A549 (cell line): ENCODE measurements at regions not wholly inside any gene's neighbourhood (a gene's known extent, or its start where the extent isn't known, plus 50 kb on each side); places are given as distances from the start of the nearest gene placed in this dataset.

ENCODE experiments used
- ATAC-seq, 2 experiments: fragments of 200-7000 bp in 1 of 2; fragments of >200 bp in 1 of 2; cut with Nextera tagmentation in 1 of 2; cut with Tn5 transposase in 1 of 2; 3 replicates each; pipeline versions ENCODE4 v1.8.0 to v1.9.1; 2018 to 2020; ENCODE audit warnings: mild to moderate bottlenecking in 1 of 2, moderate library complexity in 1 of 2
- CTCF ChIA-PET: fragments of 300-600 bp; sonication (Branson Sonifier 250); formaldehyde crosslinking; extraction: SDS; loops from one replicate; lab custom pipeline; 2021; ENCODE audit warnings: antibody characterized with exemption, inconsistent platforms; lab: Yijun Ruan, JAX
- POLR2A ChIA-PET: fragments of 350-600 bp; formaldehyde crosslinking; extraction: SDS; loops from one replicate; lab custom pipeline; 2021; ENCODE audit warnings: antibody characterized with exemption, inconsistent platforms; lab: Yijun Ruan, JAX
- DNase-seq, 2 experiments: peaks; one replicate each; pipeline versions ENCODE4 v3.0.0 to v3.0.0-alpha.2; 2011 to 2016; ENCODE audit warnings: low read depth in 1 of 2, low spot score in 1 of 2
- FAIRE-seq: peaks from 2 replicates; lab custom pipeline; 2011; peaks lifted over from hg19 to GRCh38; lab: Jason Lieb, UNC
- H3K27ac ChIP-seq, 2 experiments: fragments of >200 bp; sonication (Bioruptor Twin); formaldehyde crosslinking; 3 replicates each; pipeline ENCODE4 v1.5.1; 2016 to 2017
- H3K4me1 ChIP-seq: fragments of >200 bp; sonication (Bioruptor Twin); formaldehyde crosslinking; 3 replicates; pipeline ENCODE4 v1.6.1; 2016
- H3K4me2 ChIP-seq: fragments of >200 bp; sonication (Bioruptor Twin); formaldehyde crosslinking; 3 replicates; pipeline ENCODE4 v1.6.1; 2016
- H3K4me3 ChIP-seq: fragments of >200 bp; sonication (Bioruptor Twin); formaldehyde crosslinking; 3 replicates; pipeline ENCODE4 v1.5.1; 2016
- H3K9me3 ChIP-seq: fragments of >200 bp; sonication (Bioruptor Twin); formaldehyde crosslinking; 3 replicates; pipeline ENCODE4 v1.6.1; 2016
- ATOH8 ChIP-seq: fragments of 250-450 bp; sonication (Bioruptor Pico); IDR thresholded peaks from 2 replicates; pipeline ENCODE4 v1.5.0; 2020; ENCODE audit warnings: low read depth, mild to moderate bottlenecking, moderate library complexity
- BCL3 ChIP-seq: fragments of >200 bp; sonication (Bioruptor Twin); formaldehyde crosslinking; IDR thresholded peaks from 3 replicates; pipeline ENCODE4 v1.6.1; 2016
- BHLHE40 ChIP-seq: IDR thresholded peaks from 2 replicates; pipeline ENCODE4 v1.6.1; 2012; ENCODE audit warnings: low read depth, low read length, inconsistent platforms
- CTCF ChIP-seq: fragments of >200 bp; sonication (Bioruptor Twin); formaldehyde crosslinking; IDR thresholded peaks from 3 replicates; pipeline ENCODE4 v1.5.1; 2016
- E2F6 ChIP-seq: IDR thresholded peaks from 2 replicates; pipeline ENCODE4 v1.6.1; 2012; ENCODE audit warnings: low read depth, borderline replicate concordance
- EHF ChIP-seq: fragments of 250-450 bp; sonication (Bioruptor Pico); IDR thresholded peaks from 2 replicates; pipeline ENCODE4 v1.5.0; 2020; ENCODE audit warnings: mild to moderate bottlenecking
- ELK1 ChIP-seq: fragments of 150-350 bp; IDR thresholded peaks from 2 replicates; pipeline ENCODE4 v1.6.1; 2014; ENCODE audit warnings: low read depth, mild to moderate bottlenecking, low read length
- ESRRA ChIP-seq: fragments of 150-350 bp; IDR thresholded peaks from 2 replicates; pipeline ENCODE4 v1.6.1; 2014; ENCODE audit warnings: mild to moderate bottlenecking, low read length, borderline replicate concordance
- GATA3 ChIP-seq: IDR thresholded peaks from 2 replicates; pipeline ENCODE4 v1.6.1; 2012; ENCODE audit warnings: borderline replicate concordance
- HES2 ChIP-seq: fragments of >200 bp; sonication (Bioruptor Twin); formaldehyde crosslinking; IDR thresholded peaks from 2 replicates; pipeline ENCODE4 v1.6.1; 2016
- HEYL ChIP-seq: fragments of 250-450 bp; sonication (Bioruptor Pico); IDR thresholded peaks from 2 replicates; pipeline ENCODE4 v1.8.0; 2021; ENCODE audit warnings: mild to moderate bottlenecking, moderate library complexity
- HOXB5 ChIP-seq: fragments of 250-450 bp; sonication (Bioruptor Pico); IDR thresholded peaks from 2 replicates; pipeline ENCODE4 v1.5.0; 2020; ENCODE audit warnings: mild to moderate bottlenecking, moderate library complexity
- JUN ChIP-seq, 2 experiments: fragments of >200 bp; sonication (Bioruptor Twin); formaldehyde crosslinking; IDR thresholded peaks; 2 replicates in 1 of 2; 3 replicates in 1 of 2; pipeline ENCODE4 v1.6.1; 2016 to 2017
- MAFK ChIP-seq: fragments of 450-650 bp; IDR thresholded peaks from 2 replicates; pipeline ENCODE4 v1.6.1; 2014; ENCODE audit not compliant: partially characterized antibody
- MYC ChIP-seq: IDR thresholded peaks from 2 replicates; pipeline ENCODE4 v1.6.1; 2012; ENCODE audit warnings: mild to moderate bottlenecking, inconsistent platforms, low read length, improper control_type of control experiment, borderline replicate concordance
- NR3C1 ChIP-seq: fragments of >200 bp; sonication (Bioruptor Twin); formaldehyde crosslinking; IDR thresholded peaks from 3 replicates; pipeline ENCODE4 v1.6.1; 2017
- PHF8 ChIP-seq: fragments of 200-600 bp; sonication (generic); IDR thresholded peaks from 2 replicates; pipeline ENCODE4 v1.6.1; 2016; ENCODE audit warnings: low read depth, mild to moderate bottlenecking, antibody characterized with exemption, moderate library complexity, borderline replicate concordance
- RAD21 ChIP-seq, 2 experiments: fragments of >200 bp in 1 of 2; sonication (Bioruptor Twin) in 1 of 2; formaldehyde crosslinking in 1 of 2; IDR thresholded peaks in 1 of 2; conservative IDR thresholded peaks in 1 of 2; 2 replicates in 1 of 2; 3 replicates in 1 of 2; pipeline ENCODE4 v1.6.1; 2012 to 2018; ENCODE audit warnings: inconsistent platforms in 1 of 2
- TFCP2L1 ChIP-seq: fragments of 250-450 bp; sonication (Bioruptor Pico); IDR thresholded peaks from 2 replicates; pipeline ENCODE4 v1.5.0; 2021; ENCODE audit warnings: mild to moderate bottlenecking
- ZNF302 ChIP-seq: fragments of 250-450 bp; sonication (Bioruptor Pico); IDR thresholded peaks from 2 replicates; pipeline ENCODE4 v1.9.0; 2021; ENCODE audit warnings: inconsistent platforms, mild to moderate bottlenecking, moderate library complexity
- WGBS: methylation state at CpG from one replicate; pipeline ENCODE4 v1.1.6; 2017; ENCODE audit errors: missing lambda C conversion rate; 5-methylcytosine and 5-hydroxymethylcytosine counted together

- Histone ChIP-seq H3K27ac (no peak overlapping the region), H3K4me2 (no peak overlapping the region), H3K4me1 (no peaks in the 10 kb centered on the region), H3K4me3 (no peak overlapping the region), H3K9me3 (0 out of 3 replicates have a peak, but pooled peaks cover 3% of the 10 kb centered on the region)
- no peak for TF ChIP-seq NR3C1
- no peak for TF ChIP-seq GATA3
- TF ChIP-seq MAFK = no peak
- no peak for TF ChIP-seq EHF (CRISPR knock-in tag)
- TF ChIP-seq RAD21 (conservative IDR thresholded peaks at IDR 0.05 in 1 of 2, IDR thresholded peaks at IDR 0.05 in 1 of 2) = no peak
- no peak for TF ChIP-seq BHLHE40
- TF ChIP-seq ZNF302 (CRISPR knock-in tag) = no peak
- no peak for TF ChIP-seq ATOH8 (CRISPR knock-in tag)
- TF ChIP-seq ESRRA = no peak
- no peak for TF ChIP-seq E2F6
- TF ChIP-seq HOXB5 (CRISPR knock-in tag) = no peak
- TF ChIP-seq HES2 = no peak
- no peak for TF ChIP-seq CTCF
- 50% methylated on average over 10 of the region's 10 CpGs for WGBS
- no peak for DNase-seq
- POLR2A ChIA-PET = no interaction called here
- CTCF ChIA-PET = no interaction called here
- no peak for FAIRE-seq
- no peak for ATAC-seq
Observed at GRCh38 chr2:132276571-132276981, 114.8 kb upstream of the ANKRD30BL start.

- Histone ChIP-seq H3K27ac (no peak overlapping the region), H3K9me3 (0 out of 3 replicates have a peak, but pooled peaks cover 3% of the 10 kb centered on the region), H3K4me3 (no peak overlapping the region), H3K4me1 (no peaks in the 10 kb centered on the region), H3K4me2 (no peak overlapping the region)
- POLR2A ChIA-PET = no interaction called here
- TF ChIP-seq JUN (IDR thresholded peaks at IDR 0.05) (no peak), E2F6 (no peak), HEYL (CRISPR knock-in tag) (no peak), PHF8 (no peak), MYC (no peak), MAFK (no peak), GATA3 (no peak), ELK1 (no peak), BCL3 (no peak), TFCP2L1 (no peak), NR3C1 (no peak)
- FAIRE-seq (no peak), DNase-seq (no peak), ATAC-seq (no peak)
- CTCF ChIA-PET = no interaction called here
- 63% methylated on average over 19 of the region's 23 CpGs for WGBS
Observed at GRCh38 chr2:132278267-132278666, 116.5 kb upstream of the ANKRD30BL start.
